Stimulated activated CD8-positive, alpha-beta memory T cell treated with anti-CD3 and anti-CD28 coated beads, Interleukin-15, amount 100 ng/mL, for 48 hours (primary cell): ENCODE measurements at regions not wholly inside any gene's neighbourhood (a gene's known extent, or its start where the extent isn't known, plus 50 kb on each side); places are given as distances from the start of the nearest gene placed in this dataset.

Source experiments
- DNase-seq, 2 donors: peaks; one replicate each; pipeline ENCODE4 v3.0.0-alpha.2; 2020; ENCODE audit warnings: low read depth in 2 of 2

GRCh38 chr15:70474471-70475406, 288.6 kb downstream of the UACA start:
- DNase-seq: no peak

- no peak for DNase-seq
These were observed 289.6 kb downstream of the UACA start for GRCh38 chr15:70473581-70474370.

GRCh38 chr15:70471517-70471916, 291.8 kb downstream of the UACA start:
- no peak for DNase-seq

- no peak for DNase-seq
These were observed 292.7 kb downstream of the UACA start for GRCh38 chr15:70470556-70471191.

GRCh38 chr15:70469651-70470555, 293.5 kb downstream of the UACA start:
- no peak for DNase-seq

- DNase-seq: no peak
These were observed 294.2 kb downstream of the UACA start for GRCh38 chr15:70469182-70469581.

GRCh38 chr15:70466895-70467529, 296.3 kb downstream of the UACA start:
- no peak for DNase-seq

GRCh38 chr15:70466305-70466704, 297.1 kb downstream of the UACA start:
- DNase-seq: no peak

GRCh38 chr15:70465812-70466211, 297.5 kb downstream of the UACA start:
- no peak for DNase-seq

- no peak for DNase-seq
These were observed 299.9 kb downstream of the UACA start for GRCh38 chr15:70463453-70463834.

- no peak for DNase-seq
These were observed 301.4 kb downstream of the UACA start for GRCh38 chr15:70461992-70462391.

GRCh38 chr15:70461017-70461416, 302.3 kb downstream of the UACA start:
- DNase-seq: no peak

GRCh38 chr15:70459312-70459711, 304.0 kb downstream of the UACA start:
- DNase-seq: no peak

- DNase-seq: no peak
These were observed 309.6 kb downstream of the UACA start for GRCh38 chr15:70453766-70454165.

- no peak for DNase-seq
These were observed 310.1 kb downstream of the UACA start for GRCh38 chr15:70453238-70453637.

- no peak for DNase-seq
These were observed 311.3 kb downstream of the UACA start for GRCh38 chr15:70451821-70452653.

- DNase-seq: no peak
These were observed 313.3 kb downstream of the UACA start for GRCh38 chr15:70450142-70450443.

- DNase-seq: no peak
These were observed 313.8 kb downstream of the UACA start for GRCh38 chr15:70449311-70450141.
